GM23338 (cell line): ENCODE measurements at regions not wholly inside any gene's neighbourhood (a gene's known extent, or its start where the extent isn't known, plus 50 kb on each side); places are given as distances from the start of the nearest gene placed in this dataset.

Experiments used
- ATAC-seq: fragments of 200-7000 bp; cut with Tn5 transposase; 3 replicates; pipeline ENCODE4 v1.9.1; 2020
- DNase-seq: peaks from one replicate; pipeline ENCODE4 v3.0.0-alpha.2; 2015; ENCODE audit warnings: low spot score
- H2AFZ ChIP-seq: fragments of 200-600 bp; sonication (generic); 2 replicates; pipeline ENCODE4 v1.8.0; 2016; ENCODE audit warnings: antibody characterized with exemption, mild to moderate bottlenecking, moderate library complexity
- H3F3A ChIP-seq: fragments of 200-600 bp; sonication (generic); replicated peaks from 2 replicates; pipeline ENCODE4 v1.8.0; 2017; ENCODE audit warnings: antibody characterized with exemption, mixed run types, low read depth
- H3K27ac ChIP-seq: fragments of 200-600 bp; sonication (generic); 2 replicates; pipeline ENCODE4 v1.6.1; 2016; ENCODE audit warnings: low read depth
- H3K27me3 ChIP-seq: fragments of 200-600 bp; sonication (generic); 2 replicates; pipeline ENCODE4 v1.8.0; 2016; ENCODE audit warnings: mild to moderate bottlenecking, mixed run types, moderate library complexity; ENCODE audit not compliant: insufficient read depth
- H3K36me3 ChIP-seq: fragments of 200-600 bp; sonication (generic); 2 replicates; pipeline ENCODE4 v1.8.0; 2016; ENCODE audit warnings: mild to moderate bottlenecking; ENCODE audit not compliant: insufficient read depth
- H3K4me1 ChIP-seq: fragments of 200-600 bp; sonication (generic); 2 replicates; pipeline ENCODE4 v1.8.0; 2016; ENCODE audit warnings: mild to moderate bottlenecking, moderate library complexity; ENCODE audit not compliant: insufficient read depth
- H3K4me2 ChIP-seq: fragments of 200-600 bp; sonication (generic); 2 replicates; pipeline ENCODE4 v1.7.1; 2017; ENCODE audit warnings: mixed run types
- H3K4me3 ChIP-seq: fragments of 200-600 bp; sonication (generic); 2 replicates; pipeline ENCODE4 v1.6.1; 2016; ENCODE audit warnings: mixed run types
- H3K79me2 ChIP-seq: fragments of 200-600 bp; sonication (generic); replicated peaks from 2 replicates; pipeline ENCODE4 v1.8.0; 2017; ENCODE audit warnings: mild to moderate bottlenecking; ENCODE audit not compliant: insufficient read depth
- H3K9me2 ChIP-seq: fragments of 200-600 bp; sonication (generic); 2 replicates; pipeline ENCODE4 v1.8.0; 2017; ENCODE audit not compliant: insufficient read depth
- H4K20me1 ChIP-seq: fragments of 200-600 bp; sonication (generic); replicated peaks from 2 replicates; pipeline ENCODE4 v1.8.0; 2017; ENCODE audit warnings: mild to moderate bottlenecking; ENCODE audit not compliant: insufficient read depth
- H3K27ac Mint-ChIP-seq: 2 replicates; pipeline ENCODE4 v1.8.0; 2020; ENCODE audit warnings: inconsistent platforms, mild to moderate bottlenecking, moderate library complexity, mixed read lengths
- H3K27me3 Mint-ChIP-seq: 3 replicates; pipeline ENCODE4 v1.8.0; 2022; ENCODE audit warnings: low read depth, mild to moderate bottlenecking, moderate library complexity, mixed read lengths, inconsistent platforms; ENCODE audit not compliant: insufficient read depth, poor library complexity
- H3K36me3 Mint-ChIP-seq: 3 replicates; pipeline ENCODE4 v1.8.0; 2021; ENCODE audit warnings: low read depth, mild to moderate bottlenecking, inconsistent platforms, moderate library complexity, mixed read lengths
- H3K4me1 Mint-ChIP-seq: 3 replicates; pipeline ENCODE4 v1.8.0; 2020; ENCODE audit warnings: mild to moderate bottlenecking, inconsistent platforms, mixed read lengths
- H3K4me3 Mint-ChIP-seq: 3 replicates; pipeline ENCODE4 v1.8.0; 2021; ENCODE audit warnings: moderate library complexity, mild to moderate bottlenecking, inconsistent platforms, mixed read lengths
- H3K9me3 Mint-ChIP-seq: 3 replicates; pipeline ENCODE4 v1.8.0; 2020; ENCODE audit warnings: moderate library complexity, mild to moderate bottlenecking, inconsistent platforms, mixed read lengths
- CREB1 ChIP-seq: fragments of 250-450 bp; sonication (Bioruptor Pico); IDR thresholded peaks from 2 replicates; pipeline ENCODE4 v1.5.0; 2020; ENCODE audit warnings: low read depth, mild to moderate bottlenecking, moderate library complexity
- EZH2 ChIP-seq: fragments of 200-600 bp; sonication (generic); IDR thresholded peaks from one replicate; pipeline ENCODE4 v1.8.0; 2017; ENCODE audit warnings: antibody characterized with exemption, mild to moderate bottlenecking, low read depth; ENCODE audit not compliant: unreplicated experiment
- EZH2phosphoT487 ChIP-seq: fragments of 200-600 bp; sonication (generic); IDR thresholded peaks from one replicate; pipeline ENCODE4 v1.8.1; 2018; ENCODE audit warnings: antibody characterized with exemption; ENCODE audit not compliant: unreplicated experiment
- JUNB ChIP-seq: IDR thresholded peaks from one replicate; pipeline ENCODE4 v1.6.1; 2016; ENCODE audit warnings: antibody characterized with exemption; ENCODE audit not compliant: unreplicated experiment
- NANOG ChIP-seq: IDR thresholded peaks from 2 replicates; pipeline ENCODE4 v1.6.1; 2016; ENCODE audit warnings: antibody characterized with exemption, borderline replicate concordance
- POLR2AphosphoS5 ChIP-seq: IDR thresholded peaks from 2 replicates; pipeline ENCODE4 v1.6.1; 2016; ENCODE audit warnings: antibody characterized with exemption, low read depth
- STAT1 ChIP-seq: IDR thresholded peaks from one replicate; pipeline ENCODE4 v1.6.1; 2016; ENCODE audit warnings: antibody characterized with exemption; ENCODE audit not compliant: unreplicated experiment
- ZNF114 ChIP-seq: fragments of 250-450 bp; sonication (Bioruptor Pico); IDR thresholded peaks from 2 replicates; pipeline ENCODE4 v1.5.0; 2020; ENCODE audit warnings: mild to moderate bottlenecking, moderate library complexity
- ZNF331 ChIP-seq: fragments of 250-450 bp; sonication (Bioruptor Pico); IDR thresholded peaks from 2 replicates; pipeline ENCODE4 v1.5.0; 2020; ENCODE audit warnings: low read depth, mild to moderate bottlenecking, moderate library complexity
- TF ChIP-seq, protein P1 (sequence below), 2 experiments: fragments of 200-600 bp in 1 of 2; sonication (generic) in 1 of 2; conservative IDR thresholded peaks; 2 replicates each; pipeline versions ENCODE4 v1.5.1 to v1.6.1; 2016 to 2017; ENCODE audit warnings: antibody characterized with exemption in 2 of 2, low read depth in 2 of 2, mild to moderate bottlenecking in 2 of 2, moderate library complexity in 1 of 2
- TF ChIP-seq, protein P2 (sequence below): IDR thresholded peaks from 2 replicates; pipeline ENCODE4 v1.6.1; 2016; ENCODE audit warnings: antibody characterized with exemption
- TF ChIP-seq, protein P3 (sequence below): fragments of 250-450 bp; sonication (Bioruptor Pico); IDR thresholded peaks from 2 replicates; pipeline ENCODE4 v1.5.0; 2020; ENCODE audit warnings: mild to moderate bottlenecking, moderate library complexity
- TF ChIP-seq, protein P4 (sequence below): IDR thresholded peaks from one replicate; pipeline ENCODE4 v1.6.1; 2018; ENCODE audit warnings: antibody characterized with exemption; ENCODE audit not compliant: unreplicated experiment

DNA sequence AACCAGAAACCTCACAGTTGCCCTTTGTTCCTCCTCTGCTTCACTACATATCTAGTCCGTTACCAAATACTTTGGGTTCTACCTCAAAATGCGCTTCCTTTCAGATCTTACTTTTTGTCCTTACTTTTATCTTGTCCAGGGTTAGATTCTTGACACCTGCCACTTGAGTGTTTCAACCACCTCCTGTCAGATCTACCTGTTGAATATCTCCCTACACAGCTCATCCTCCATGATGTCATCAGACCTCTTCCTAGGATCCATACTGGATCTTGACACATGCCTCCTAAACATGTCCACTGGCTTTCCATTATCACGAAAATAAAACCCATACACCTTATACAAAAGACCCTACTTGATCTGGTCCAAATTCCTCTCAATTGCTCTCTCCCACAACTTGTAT lies 125.2 kb upstream of the SLC24A2 start:
- Histone ChIP-seq H3K79me2 (no peaks in the 10 kb centered on the region), H3K27me3 (no peaks in the 10 kb centered on the region), H3K27ac (no peak overlapping the region), H3K4me3 (no peak overlapping the region), H3F3A (no peaks in the 10 kb centered on the region), H3K4me1 (no peaks in the 10 kb centered on the region), H3K9me2 (0 out of 2 replicates have a peak, but pooled peaks cover 1% of the 10 kb centered on the region), H2AFZ (no peak overlapping the region), H4K20me1 (no peaks in the 10 kb centered on the region), H3K36me3 (no peaks in the 10 kb centered on the region; the same call in 1 of the 2 replicates), H3K4me2 (no peak overlapping the region)
- ATAC-seq (no peak), DNase-seq (no peak)
- H3K4me1 Mint-ChIP-seq = no peaks in the 10 kb centered on the region
- H3K27me3 Mint-ChIP-seq = no peaks in the 10 kb centered on the region
- H3K27ac Mint-ChIP-seq = no peak overlapping the region
- no peak overlapping the region for H3K4me3 Mint-ChIP-seq
- H3K36me3 Mint-ChIP-seq = no peaks in the 10 kb centered on the region
- H3K9me3 Mint-ChIP-seq = no peaks in the 10 kb centered on the region
- TF ChIP-seq, protein P1, sequence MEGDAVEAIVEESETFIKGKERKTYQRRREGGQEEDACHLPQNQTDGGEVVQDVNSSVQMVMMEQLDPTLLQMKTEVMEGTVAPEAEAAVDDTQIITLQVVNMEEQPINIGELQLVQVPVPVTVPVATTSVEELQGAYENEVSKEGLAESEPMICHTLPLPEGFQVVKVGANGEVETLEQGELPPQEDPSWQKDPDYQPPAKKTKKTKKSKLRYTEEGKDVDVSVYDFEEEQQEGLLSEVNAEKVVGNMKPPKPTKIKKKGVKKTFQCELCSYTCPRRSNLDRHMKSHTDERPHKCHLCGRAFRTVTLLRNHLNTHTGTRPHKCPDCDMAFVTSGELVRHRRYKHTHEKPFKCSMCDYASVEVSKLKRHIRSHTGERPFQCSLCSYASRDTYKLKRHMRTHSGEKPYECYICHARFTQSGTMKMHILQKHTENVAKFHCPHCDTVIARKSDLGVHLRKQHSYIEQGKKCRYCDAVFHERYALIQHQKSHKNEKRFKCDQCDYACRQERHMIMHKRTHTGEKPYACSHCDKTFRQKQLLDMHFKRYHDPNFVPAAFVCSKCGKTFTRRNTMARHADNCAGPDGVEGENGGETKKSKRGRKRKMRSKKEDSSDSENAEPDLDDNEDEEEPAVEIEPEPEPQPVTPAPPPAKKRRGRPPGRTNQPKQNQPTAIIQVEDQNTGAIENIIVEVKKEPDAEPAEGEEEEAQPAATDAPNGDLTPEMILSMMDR (conservative IDR thresholded peaks at IDR 0.05; ENCODE audit: low read depth in 2 of 2) = no peak
- TF ChIP-seq NANOG = no peak
- no peak for TF ChIP-seq CREB1 (CRISPR knock-in tag)
- TF ChIP-seq EZH2phosphoT487 = no peak
- TF ChIP-seq, protein P2, sequence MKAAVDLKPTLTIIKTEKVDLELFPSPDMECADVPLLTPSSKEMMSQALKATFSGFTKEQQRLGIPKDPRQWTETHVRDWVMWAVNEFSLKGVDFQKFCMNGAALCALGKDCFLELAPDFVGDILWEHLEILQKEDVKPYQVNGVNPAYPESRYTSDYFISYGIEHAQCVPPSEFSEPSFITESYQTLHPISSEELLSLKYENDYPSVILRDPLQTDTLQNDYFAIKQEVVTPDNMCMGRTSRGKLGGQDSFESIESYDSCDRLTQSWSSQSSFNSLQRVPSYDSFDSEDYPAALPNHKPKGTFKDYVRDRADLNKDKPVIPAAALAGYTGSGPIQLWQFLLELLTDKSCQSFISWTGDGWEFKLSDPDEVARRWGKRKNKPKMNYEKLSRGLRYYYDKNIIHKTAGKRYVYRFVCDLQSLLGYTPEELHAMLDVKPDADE = no peak
- no peak for TF ChIP-seq STAT1
- TF ChIP-seq JUNB = no peak
- no peak for TF ChIP-seq ZNF114 (CRISPR knock-in tag)
- TF ChIP-seq EZH2 = no peak
- TF ChIP-seq, protein P3, sequence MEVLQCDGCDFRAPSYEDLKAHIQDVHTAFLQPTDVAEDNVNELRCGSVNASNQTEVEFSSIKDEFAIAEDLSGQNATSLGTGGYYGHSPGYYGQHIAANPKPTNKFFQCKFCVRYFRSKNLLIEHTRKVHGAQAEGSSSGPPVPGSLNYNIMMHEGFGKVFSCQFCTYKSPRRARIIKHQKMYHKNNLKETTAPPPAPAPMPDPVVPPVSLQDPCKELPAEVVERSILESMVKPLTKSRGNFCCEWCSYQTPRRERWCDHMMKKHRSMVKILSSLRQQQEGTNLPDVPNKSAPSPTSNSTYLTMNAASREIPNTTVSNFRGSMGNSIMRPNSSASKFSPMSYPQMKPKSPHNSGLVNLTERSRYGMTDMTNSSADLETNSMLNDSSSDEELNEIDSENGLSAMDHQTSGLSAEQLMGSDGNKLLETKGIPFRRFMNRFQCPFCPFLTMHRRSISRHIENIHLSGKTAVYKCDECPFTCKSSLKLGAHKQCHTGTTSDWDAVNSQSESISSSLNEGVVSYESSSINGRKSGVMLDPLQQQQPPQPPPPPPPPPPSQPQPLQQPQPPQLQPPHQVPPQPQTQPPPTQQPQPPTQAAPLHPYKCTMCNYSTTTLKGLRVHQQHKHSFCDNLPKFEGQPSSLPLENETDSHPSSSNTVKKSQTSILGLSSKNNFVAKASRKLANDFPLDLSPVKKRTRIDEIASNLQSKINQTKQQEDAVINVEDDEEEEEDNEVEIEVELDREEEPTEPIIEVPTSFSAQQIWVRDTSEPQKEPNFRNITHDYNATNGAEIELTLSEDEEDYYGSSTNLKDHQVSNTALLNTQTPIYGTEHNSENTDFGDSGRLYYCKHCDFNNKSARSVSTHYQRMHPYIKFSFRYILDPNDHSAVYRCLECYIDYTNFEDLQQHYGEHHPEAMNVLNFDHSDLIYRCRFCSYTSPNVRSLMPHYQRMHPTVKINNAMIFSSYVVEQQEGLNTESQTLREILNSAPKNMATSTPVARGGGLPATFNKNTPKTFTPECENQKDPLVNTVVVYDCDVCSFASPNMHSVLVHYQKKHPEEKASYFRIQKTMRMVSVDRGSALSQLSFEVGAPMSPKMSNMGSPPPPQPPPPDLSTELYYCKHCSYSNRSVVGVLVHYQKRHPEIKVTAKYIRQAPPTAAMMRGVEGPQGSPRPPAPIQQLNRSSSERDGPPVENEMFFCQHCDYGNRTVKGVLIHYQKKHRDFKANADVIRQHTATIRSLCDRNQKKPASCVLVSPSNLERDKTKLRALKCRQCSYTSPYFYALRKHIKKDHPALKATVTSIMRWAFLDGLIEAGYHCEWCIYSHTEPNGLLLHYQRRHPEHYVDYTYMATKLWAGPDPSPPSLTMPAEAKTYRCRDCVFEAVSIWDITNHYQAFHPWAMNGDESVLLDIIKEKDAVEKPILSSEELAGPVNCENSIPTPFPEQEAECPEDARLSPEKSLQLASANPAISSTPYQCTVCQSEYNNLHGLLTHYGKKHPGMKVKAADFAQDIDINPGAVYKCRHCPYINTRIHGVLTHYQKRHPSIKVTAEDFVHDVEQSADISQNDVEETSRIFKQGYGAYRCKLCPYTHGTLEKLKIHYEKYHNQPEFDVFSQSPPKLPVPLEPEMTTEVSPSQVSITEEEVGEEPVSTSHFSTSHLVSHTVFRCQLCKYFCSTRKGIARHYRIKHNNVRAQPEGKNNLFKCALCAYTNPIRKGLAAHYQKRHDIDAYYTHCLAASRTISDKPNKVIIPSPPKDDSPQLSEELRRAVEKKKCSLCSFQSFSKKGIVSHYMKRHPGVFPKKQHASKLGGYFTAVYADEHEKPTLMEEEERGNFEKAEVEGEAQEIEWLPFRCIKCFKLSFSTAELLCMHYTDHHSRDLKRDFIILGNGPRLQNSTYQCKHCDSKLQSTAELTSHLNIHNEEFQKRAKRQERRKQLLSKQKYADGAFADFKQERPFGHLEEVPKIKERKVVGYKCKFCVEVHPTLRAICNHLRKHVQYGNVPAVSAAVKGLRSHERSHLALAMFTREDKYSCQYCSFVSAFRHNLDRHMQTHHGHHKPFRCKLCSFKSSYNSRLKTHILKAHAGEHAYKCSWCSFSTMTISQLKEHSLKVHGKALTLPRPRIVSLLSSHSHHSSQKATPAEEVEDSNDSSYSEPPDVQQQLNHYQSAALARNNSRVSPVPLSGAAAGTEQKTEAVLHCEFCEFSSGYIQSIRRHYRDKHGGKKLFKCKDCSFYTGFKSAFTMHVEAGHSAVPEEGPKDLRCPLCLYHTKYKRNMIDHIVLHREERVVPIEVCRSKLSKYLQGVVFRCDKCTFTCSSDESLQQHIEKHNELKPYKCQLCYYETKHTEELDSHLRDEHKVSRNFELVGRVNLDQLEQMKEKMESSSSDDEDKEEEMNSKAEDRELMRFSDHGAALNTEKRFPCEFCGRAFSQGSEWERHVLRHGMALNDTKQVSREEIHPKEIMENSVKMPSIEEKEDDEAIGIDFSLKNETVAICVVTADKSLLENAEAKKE = no peak
- no peak for TF ChIP-seq ZNF331 (CRISPR knock-in tag)
- TF ChIP-seq, protein P4, sequence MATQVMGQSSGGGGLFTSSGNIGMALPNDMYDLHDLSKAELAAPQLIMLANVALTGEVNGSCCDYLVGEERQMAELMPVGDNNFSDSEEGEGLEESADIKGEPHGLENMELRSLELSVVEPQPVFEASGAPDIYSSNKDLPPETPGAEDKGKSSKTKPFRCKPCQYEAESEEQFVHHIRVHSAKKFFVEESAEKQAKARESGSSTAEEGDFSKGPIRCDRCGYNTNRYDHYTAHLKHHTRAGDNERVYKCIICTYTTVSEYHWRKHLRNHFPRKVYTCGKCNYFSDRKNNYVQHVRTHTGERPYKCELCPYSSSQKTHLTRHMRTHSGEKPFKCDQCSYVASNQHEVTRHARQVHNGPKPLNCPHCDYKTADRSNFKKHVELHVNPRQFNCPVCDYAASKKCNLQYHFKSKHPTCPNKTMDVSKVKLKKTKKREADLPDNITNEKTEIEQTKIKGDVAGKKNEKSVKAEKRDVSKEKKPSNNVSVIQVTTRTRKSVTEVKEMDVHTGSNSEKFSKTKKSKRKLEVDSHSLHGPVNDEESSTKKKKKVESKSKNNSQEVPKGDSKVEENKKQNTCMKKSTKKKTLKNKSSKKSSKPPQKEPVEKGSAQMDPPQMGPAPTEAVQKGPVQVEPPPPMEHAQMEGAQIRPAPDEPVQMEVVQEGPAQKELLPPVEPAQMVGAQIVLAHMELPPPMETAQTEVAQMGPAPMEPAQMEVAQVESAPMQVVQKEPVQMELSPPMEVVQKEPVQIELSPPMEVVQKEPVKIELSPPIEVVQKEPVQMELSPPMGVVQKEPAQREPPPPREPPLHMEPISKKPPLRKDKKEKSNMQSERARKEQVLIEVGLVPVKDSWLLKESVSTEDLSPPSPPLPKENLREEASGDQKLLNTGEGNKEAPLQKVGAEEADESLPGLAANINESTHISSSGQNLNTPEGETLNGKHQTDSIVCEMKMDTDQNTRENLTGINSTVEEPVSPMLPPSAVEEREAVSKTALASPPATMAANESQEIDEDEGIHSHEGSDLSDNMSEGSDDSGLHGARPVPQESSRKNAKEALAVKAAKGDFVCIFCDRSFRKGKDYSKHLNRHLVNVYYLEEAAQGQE = no peak
- no peak for TF ChIP-seq POLR2AphosphoS5
